Upper lobe of right lung (tissue), 1 donor: ENCODE measurements at regions not wholly inside any gene's neighbourhood (a gene's known extent, or its start where the extent isn't known, plus 50 kb on each side); places are given as distances from the start of the nearest gene placed in this dataset.

ENCODE experiments used
- ATAC-seq: fragments of 200-7000 bp; cut with Tn5 transposase; one replicate; pipeline ENCODE4 v1.9.1; 2020; ENCODE audit warnings: mild to moderate bottlenecking, moderate library complexity
- DNase-seq: peaks from one replicate; pipeline ENCODE4 v3.0.0-alpha.2; 2020
- H3K27ac ChIP-seq: fragments of 200-600 bp; one replicate; pipeline ENCODE4 v1.8.0; 2022
- H3K27me3 ChIP-seq: fragments of 200-600 bp; one replicate; pipeline ENCODE4 v1.8.0; 2022; ENCODE audit warnings: mild to moderate bottlenecking
- H3K36me3 ChIP-seq: fragments of 200-600 bp; one replicate; pipeline ENCODE4 v1.8.0; 2022
- H3K4me1 ChIP-seq: fragments of 200-600 bp; one replicate; pipeline ENCODE4 v1.8.0; 2022
- H3K4me3 ChIP-seq: fragments of 200-600 bp; one replicate; pipeline ENCODE4 v1.8.0; 2022; ENCODE audit warnings: mild to moderate bottlenecking
- H3K9me3 ChIP-seq: fragments of 200-600 bp; one replicate; pipeline ENCODE4 v1.8.0; 2022
- intact Hi-C: fragments of 100-400 bp; cut with DNase I; formaldehyde crosslinking; loops from one replicate; pipeline ENCODE4 v1.11.0; 2022
- TF ChIP-seq, protein P1 (sequence below): fragments of 200-600 bp; IDR thresholded peaks from one replicate; pipeline ENCODE4 v1.8.0; 2022; ENCODE audit warnings: antibody characterized with exemption
- donor health status: DM: no; HTN: yes; CAD: no; lungs with severe emphysema.

DNA sequence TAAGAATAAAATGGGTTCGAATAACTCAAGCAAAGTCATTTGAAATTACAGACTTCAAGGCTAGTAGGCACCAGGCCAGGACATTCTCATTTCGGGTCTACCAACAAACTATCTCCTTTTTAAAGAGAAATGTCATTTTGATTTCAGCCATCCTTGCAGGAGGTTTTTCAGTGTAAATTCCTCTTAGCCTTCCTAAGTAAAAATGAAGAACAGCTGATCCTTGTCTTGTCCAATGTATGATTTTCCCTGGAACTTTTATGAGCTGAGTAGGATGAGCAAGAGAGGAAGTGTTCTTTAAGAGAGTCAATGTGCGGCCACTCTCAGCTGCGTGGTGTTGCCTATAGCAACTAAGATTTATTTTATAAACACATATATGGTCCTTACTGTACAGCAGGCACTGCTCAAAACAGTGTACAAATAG, 110.1 kb downstream of the PLCE1 start:
- H3K9me3 ChIP-seq, result no peaks in the 10 kb centered on the region
- ATAC-seq (no peak), DNase-seq (no peak)
- H3K27me3 ChIP-seq, result no peaks in the 10 kb centered on the region
- TF ChIP-seq, protein P1, sequence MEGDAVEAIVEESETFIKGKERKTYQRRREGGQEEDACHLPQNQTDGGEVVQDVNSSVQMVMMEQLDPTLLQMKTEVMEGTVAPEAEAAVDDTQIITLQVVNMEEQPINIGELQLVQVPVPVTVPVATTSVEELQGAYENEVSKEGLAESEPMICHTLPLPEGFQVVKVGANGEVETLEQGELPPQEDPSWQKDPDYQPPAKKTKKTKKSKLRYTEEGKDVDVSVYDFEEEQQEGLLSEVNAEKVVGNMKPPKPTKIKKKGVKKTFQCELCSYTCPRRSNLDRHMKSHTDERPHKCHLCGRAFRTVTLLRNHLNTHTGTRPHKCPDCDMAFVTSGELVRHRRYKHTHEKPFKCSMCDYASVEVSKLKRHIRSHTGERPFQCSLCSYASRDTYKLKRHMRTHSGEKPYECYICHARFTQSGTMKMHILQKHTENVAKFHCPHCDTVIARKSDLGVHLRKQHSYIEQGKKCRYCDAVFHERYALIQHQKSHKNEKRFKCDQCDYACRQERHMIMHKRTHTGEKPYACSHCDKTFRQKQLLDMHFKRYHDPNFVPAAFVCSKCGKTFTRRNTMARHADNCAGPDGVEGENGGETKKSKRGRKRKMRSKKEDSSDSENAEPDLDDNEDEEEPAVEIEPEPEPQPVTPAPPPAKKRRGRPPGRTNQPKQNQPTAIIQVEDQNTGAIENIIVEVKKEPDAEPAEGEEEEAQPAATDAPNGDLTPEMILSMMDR, result no peak
- H3K36me3 ChIP-seq, result no peaks in the 10 kb centered on the region
- intact Hi-C loops, result no loop called here
- H3K27ac ChIP-seq, result no peak overlapping the region
- H3K4me1 ChIP-seq, result no peaks in the 10 kb centered on the region
- no peak overlapping the region for H3K4me3 ChIP-seq

GRCh38 chr10:94104316-94105000, 110.7 kb downstream of the PLCE1 start:
- Histone ChIP-seq H3K27ac (no peak overlapping the region), H3K36me3 (no peaks in the 10 kb centered on the region), H3K4me1 (no peaks in the 10 kb centered on the region), H3K9me3 (no peaks in the 10 kb centered on the region), H3K27me3 (no peaks in the 10 kb centered on the region), H3K4me3 (no peak overlapping the region)
- intact Hi-C loops, result no loop called here
- TF ChIP-seq, protein P1, result no peak
- no peak for DNase-seq
- no peak for ATAC-seq

DNA sequence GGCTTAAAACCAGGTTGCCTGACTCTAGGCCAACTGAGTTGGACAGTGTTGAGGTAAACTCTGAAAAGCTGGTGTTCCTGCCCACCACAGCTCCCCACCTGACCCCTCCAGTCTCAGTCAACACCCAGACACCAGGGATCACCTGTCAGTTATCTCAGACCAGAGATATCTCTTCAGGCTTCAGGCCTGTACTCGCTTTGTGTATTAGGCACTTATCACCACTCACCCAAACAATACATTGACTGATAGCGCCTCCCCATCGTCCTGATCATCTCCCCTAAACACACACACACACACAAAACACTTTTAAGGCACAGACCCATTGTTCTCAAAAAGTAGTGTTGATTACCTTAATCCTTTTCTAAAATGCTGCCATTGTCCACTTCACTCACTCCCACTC, 111.5 kb downstream of the PLCE1 start:
- TF ChIP-seq, protein P1, result no peak
- no peaks in the 10 kb centered on the region for H3K36me3 ChIP-seq
- ATAC-seq (no peak), DNase-seq (no peak)
- H3K4me1 ChIP-seq, result no peaks in the 10 kb centered on the region
- intact Hi-C loops, result no loop called here
- H3K27ac ChIP-seq, result no peak overlapping the region
- H3K4me3 ChIP-seq, result no peak overlapping the region
- no peaks in the 10 kb centered on the region for H3K9me3 ChIP-seq
- H3K27me3 ChIP-seq, result no peaks in the 10 kb centered on the region

DNA sequence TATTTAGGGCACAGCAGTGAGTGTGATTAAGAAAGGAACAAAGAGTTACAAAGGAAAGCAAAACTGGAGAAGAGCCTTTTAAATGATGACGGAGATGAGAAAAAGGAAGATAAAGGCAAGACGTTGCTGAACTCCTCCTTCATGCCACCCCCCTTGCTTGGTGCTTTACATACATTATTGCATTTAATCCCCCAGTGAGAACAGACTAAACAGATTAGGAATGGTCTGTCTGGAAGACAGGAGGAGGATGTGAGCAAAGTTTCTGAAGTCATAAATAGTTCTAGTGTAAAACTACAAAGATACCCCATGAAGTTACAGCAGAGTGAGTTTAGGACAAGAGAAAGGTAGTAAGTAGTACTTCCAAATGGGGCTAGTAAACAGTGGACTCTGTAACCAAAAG, 113.5 kb downstream of the PLCE1 start:
- TF ChIP-seq, protein P1, result no peak
- ATAC-seq (no peak), DNase-seq (no peak)
- H3K9me3 ChIP-seq, result no peaks in the 10 kb centered on the region
- no peaks in the 10 kb centered on the region for H3K27me3 ChIP-seq
- no peaks in the 10 kb centered on the region for H3K4me1 ChIP-seq
- no peak overlapping the region for H3K27ac ChIP-seq
- intact Hi-C loops, result no loop called here
- no peak overlapping the region for H3K4me3 ChIP-seq
- H3K36me3 ChIP-seq, result no peaks in the 10 kb centered on the region

GRCh38 chr10:94108200-94108599, 114.5 kb downstream of the PLCE1 start:
- no peaks in the 10 kb centered on the region for H3K27me3 ChIP-seq
- no peaks in the 10 kb centered on the region for H3K9me3 ChIP-seq
- no peak for ATAC-seq
- intact Hi-C loops, result no loop called here
- H3K36me3 ChIP-seq, result no peaks in the 10 kb centered on the region
- no peak overlapping the region for H3K27ac ChIP-seq
- no peak overlapping the region for H3K4me3 ChIP-seq
- no peak for DNase-seq
- H3K4me1 ChIP-seq, result no peaks in the 10 kb centered on the region
- TF ChIP-seq, protein P1, result no peak

DNA sequence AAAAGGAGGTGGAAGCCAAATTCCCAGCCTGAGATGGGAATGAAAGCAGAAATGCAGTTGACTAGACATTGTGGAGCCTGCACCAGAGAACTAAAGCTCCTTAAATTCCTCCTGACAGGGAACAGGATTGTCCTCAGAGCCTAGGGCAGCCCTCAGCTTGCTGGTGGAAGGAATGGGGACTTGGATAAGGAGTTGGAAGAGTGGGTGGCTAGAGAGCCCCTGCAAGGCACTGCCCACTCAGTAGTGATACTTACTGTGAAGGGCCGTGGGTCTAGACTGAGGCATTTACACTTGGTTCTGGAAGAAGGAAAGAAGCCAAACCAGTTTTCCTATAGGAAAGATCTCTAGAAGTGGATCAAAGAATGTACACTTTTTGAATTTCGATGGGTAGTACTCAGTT, 117.6 kb downstream of the PLCE1 start:
- Histone ChIP-seq H3K4me1 (no peaks in the 10 kb centered on the region), H3K9me3 (no peaks in the 10 kb centered on the region), H3K27me3 (no peaks in the 10 kb centered on the region), H3K4me3 (no peak overlapping the region), H3K27ac (peak overlapping the region; percentile 47), H3K36me3 (no peaks in the 10 kb centered on the region)
- DNase-seq (no peak), ATAC-seq (peak; percentile 32)
- intact Hi-C loops, result no loop called here
- TF ChIP-seq, protein P1, result no peak
